OCI-LY7 (cell line): ENCODE measurements at regions not wholly inside any gene's neighbourhood (a gene's known extent, or its start where the extent isn't known, plus 50 kb on each side); places are given as distances from the start of the nearest gene placed in this dataset.

Source experiments
- CTCF ChIP-seq: fragments of 200-600 bp; sonication (generic); conservative IDR thresholded peaks from 2 replicates; pipeline ENCODE4 v1.5.1; 2014; ENCODE audit warnings: mild to moderate bottlenecking, antibody characterized with exemption, low read length, moderate library complexity, mixed read lengths
- EZH2phosphoT487 ChIP-seq: fragments of 200-600 bp; sonication (generic); IDR thresholded peaks from 2 replicates; pipeline ENCODE4 v1.6.1; 2018; ENCODE audit warnings: low read depth, borderline replicate concordance, mild to moderate bottlenecking, mixed run types, antibody characterized with exemption, low read length, moderate library complexity, mixed read lengths

- TF ChIP-seq CTCF (no peak), EZH2phosphoT487 (no peak)
Measured at GRCh38 chr4:178595500-178596138, 1153.4 kb upstream of the AGA start.
